PC-9 (cell line): ENCODE measurements at regions not wholly inside any gene's neighbourhood (a gene's known extent, or its start where the extent isn't known, plus 50 kb on each side); places are given as distances from the start of the nearest gene placed in this dataset.

Source experiments
- BruUV-seq: library from RNA; stranded (reverse); fragments of 400-500 nt; replicated peaks from 2 replicates; lab custom pipeline; 2021; lab: Mats Ljungman, UMichigan
- CTCF ChIA-PET: fragments of 300-600 bp; sonication (Branson Sonifier 250); formaldehyde crosslinking; loops from one replicate; lab custom pipeline; 2022; ENCODE audit warnings: antibody characterized with exemption; lab: Charles Lee
- POLR2A ChIA-PET: fragments of 300-600 bp; sonication (Branson Sonifier 250); formaldehyde crosslinking; loops from one replicate; lab custom pipeline; 2022; ENCODE audit warnings: antibody characterized with exemption; ENCODE audit not compliant: unreplicated experiment; lab: Charles Lee
- DNase-seq, 2 experiments: peaks; one replicate each; pipeline versions ENCODE4 v3.0.0 to v3.0.0-alpha.2; 2015 to 2022; ENCODE audit warnings: mixed read lengths in 1 of 2
- H2AFZ ChIP-seq: fragments of 200-600 bp; sonication (generic); 2 replicates; pipeline ENCODE4 v1.8.1; 2017; ENCODE audit warnings: antibody characterized with exemption
- H3F3A ChIP-seq: fragments of 200-600 bp; sonication (generic); 2 replicates; pipeline ENCODE4 v1.8.1; 2017; ENCODE audit warnings: antibody characterized with exemption, mild to moderate bottlenecking, low read depth; ENCODE audit not compliant: insufficient read depth
- H3K27ac ChIP-seq: fragments of 200-600 bp; sonication (generic); 2 replicates; pipeline ENCODE4 v1.6.1; 2016; ENCODE audit warnings: mixed run types
- H3K27me3 ChIP-seq: fragments of 200-600 bp; sonication (generic); 2 replicates; pipeline ENCODE4 v1.6.1; 2016; ENCODE audit warnings: low read depth, mixed run types; ENCODE audit not compliant: insufficient read depth
- H3K36me3 ChIP-seq: fragments of 200-600 bp; sonication (generic); 2 replicates; pipeline ENCODE4 v1.6.1; 2016; ENCODE audit warnings: low read depth, mixed run types
- H3K4me1 ChIP-seq: fragments of 200-600 bp; sonication (generic); replicated peaks from 2 replicates; pipeline ENCODE4 v1.6.1; 2016; ENCODE audit warnings: mixed run types; ENCODE audit not compliant: insufficient read depth
- H3K4me2 ChIP-seq: fragments of 200-600 bp; sonication (generic); 2 replicates; pipeline ENCODE4 v1.6.1; 2017; ENCODE audit warnings: mixed run types
- H3K4me3 ChIP-seq: fragments of 200-600 bp; sonication (generic); 2 replicates; pipeline ENCODE4 v1.6.1; 2016; ENCODE audit warnings: mixed run types
- H3K79me2 ChIP-seq: fragments of 200-600 bp; sonication (generic); 2 replicates; pipeline ENCODE4 v1.6.1; 2017; ENCODE audit warnings: low read depth, mixed run types
- H3K9me2 ChIP-seq: fragments of 200-600 bp; sonication (generic); 2 replicates; pipeline ENCODE4 v1.8.1; 2017; ENCODE audit warnings: mild to moderate bottlenecking; ENCODE audit not compliant: insufficient read depth
- H3K9me3 ChIP-seq: fragments of 200-600 bp; sonication (generic); 2 replicates; pipeline ENCODE4 v1.8.1; 2016; ENCODE audit warnings: low read depth; ENCODE audit not compliant: insufficient read depth
- H4K20me1 ChIP-seq: fragments of 200-600 bp; sonication (generic); 2 replicates; pipeline ENCODE4 v1.8.1; 2017; ENCODE audit not compliant: insufficient read depth
- CTCF ChIP-seq: fragments of 200-600 bp; sonication (generic); conservative IDR thresholded peaks from 2 replicates; pipeline ENCODE4 v1.6.1; 2017; ENCODE audit warnings: mixed run types, antibody characterized with exemption, mild to moderate bottlenecking, moderate library complexity
- EZH2 ChIP-seq: fragments of 200-600 bp; sonication (generic); IDR thresholded peaks from 2 replicates; pipeline ENCODE4 v1.8.0; 2017; ENCODE audit warnings: antibody characterized with exemption, low read depth
- intact Hi-C: fragments of 100-400 bp; cut with micrococcal nuclease; formaldehyde crosslinking; loops from one replicate; pipeline ENCODE4 v1.10.0; 2022; ENCODE audit not compliant: unreplicated experiment

GRCh38 chr21:35428001-35428320, 378.9 kb upstream of the RUNX1 start:
- no peaks in the 10 kb centered on the region for H3K36me3 ChIP-seq
- H3K4me3 ChIP-seq = no peak overlapping the region
- no TSS peak for BruUV-seq
- H3K9me3 ChIP-seq = no peaks in the 10 kb centered on the region
- no peaks in the 10 kb centered on the region for H3K79me2 ChIP-seq
- H3K4me1 ChIP-seq = no peaks in the 10 kb centered on the region
- no peak overlapping the region for H2AFZ ChIP-seq
- H4K20me1 ChIP-seq = no peaks in the 10 kb centered on the region
- ChIA-PET POLR2A (no interaction called here), CTCF (no interaction called here)
- no peaks in the 10 kb centered on the region for H3K27me3 ChIP-seq
- H3K27ac ChIP-seq = no peak overlapping the region
- DNase-seq = no peak
- H3K4me2 ChIP-seq = no peak overlapping the region
- TF ChIP-seq CTCF (no peak), EZH2 (no peak)
- intact Hi-C loops = no loop called here
- no peaks in the 10 kb centered on the region for H3K9me2 ChIP-seq
- no peaks in the 10 kb centered on the region for H3F3A ChIP-seq

GRCh38 chr21:35427320-35428000, 378.4 kb upstream of the RUNX1 start:
- no peak for TF ChIP-seq EZH2
- TF ChIP-seq CTCF = no peak
- Histone ChIP-seq H3K27me3 (no peaks in the 10 kb centered on the region), H3K4me1 (no peaks in the 10 kb centered on the region), H3K27ac (no peak overlapping the region), H4K20me1 (no peaks in the 10 kb centered on the region), H3K9me3 (no peaks in the 10 kb centered on the region), H3K9me2 (no peaks in the 10 kb centered on the region), H3K4me2 (no peak overlapping the region), H3K79me2 (no peaks in the 10 kb centered on the region), H2AFZ (no peak overlapping the region), H3F3A (no peaks in the 10 kb centered on the region), H3K36me3 (no peaks in the 10 kb centered on the region), H3K4me3 (no peak overlapping the region)
- no peak for DNase-seq
- intact Hi-C loops = no loop called here
- CTCF ChIA-PET = no interaction called here
- BruUV-seq = no TSS peak
- POLR2A ChIA-PET = no interaction called here

GRCh38 chr21:35426897-35427296, 377.8 kb upstream of the RUNX1 start:
- Histone ChIP-seq H3K4me2 (no peak overlapping the region), H3K4me3 (no peak overlapping the region), H3K36me3 (no peaks in the 10 kb centered on the region), H4K20me1 (no peaks in the 10 kb centered on the region), H3K9me2 (no peaks in the 10 kb centered on the region), H3K4me1 (no peaks in the 10 kb centered on the region), H3K27me3 (no peaks in the 10 kb centered on the region), H3K79me2 (no peaks in the 10 kb centered on the region), H3K27ac (no peak overlapping the region), H3K9me3 (no peaks in the 10 kb centered on the region), H3F3A (no peaks in the 10 kb centered on the region), H2AFZ (no peak overlapping the region)
- intact Hi-C loops = no loop called here
- no TSS peak for BruUV-seq
- POLR2A ChIA-PET = no interaction called here
- TF ChIP-seq EZH2 (no peak), CTCF (no peak)
- no peak for DNase-seq
- CTCF ChIA-PET = no interaction called here
